H9 (cell line): ENCODE measurements at regions not wholly inside any gene's neighbourhood (a gene's known extent, or its start where the extent isn't known, plus 50 kb on each side); places are given as distances from the start of the nearest gene placed in this dataset.
A peak's percentile ranks its signal among the peaks of the same experiment; 100 is the strongest.

Experiments
- DNase-seq: peaks from one replicate; pipeline ENCODE4 v3.0.0-alpha.2; 2017
- H2AFZ ChIP-seq: one replicate; pipeline ENCODE4 v1.6.1; 2013; ENCODE audit warnings: mild to moderate bottlenecking, low read length, control low read depth, moderate library complexity
- H2AK5ac ChIP-seq: 2 replicates; pipeline ENCODE4 v1.6.1; 2013; ENCODE audit warnings: low read length, control low read depth, mixed read lengths; ENCODE audit not compliant: insufficient read length
- H2BK120ac ChIP-seq: one replicate; pipeline ENCODE4 v1.6.1; 2013; ENCODE audit warnings: low read depth, mild to moderate bottlenecking, low read length, control low read depth, inconsistent platforms; ENCODE audit not compliant: poor library complexity, severe bottlenecking
- H2BK12ac ChIP-seq: 2 replicates; pipeline ENCODE4 v1.6.1; 2013; ENCODE audit warnings: low read length, control low read depth, mixed read lengths, low read depth; ENCODE audit not compliant: insufficient read length
- H2BK15ac ChIP-seq: 2 replicates; pipeline ENCODE4 v1.6.1; 2013; ENCODE audit warnings: low read depth, low read length, control low read depth
- H2BK20ac ChIP-seq: one replicate; pipeline ENCODE4 v1.6.1; 2013; ENCODE audit warnings: low read depth, mild to moderate bottlenecking, low read length, control low read depth, inconsistent platforms; ENCODE audit not compliant: poor library complexity, severe bottlenecking
- H2BK5ac ChIP-seq: 2 replicates; pipeline ENCODE4 v1.6.1; 2013; ENCODE audit warnings: low read length, control low read depth, mixed read lengths; ENCODE audit not compliant: insufficient read length
- H3K14ac ChIP-seq: 2 replicates; pipeline ENCODE4 v1.6.1; 2013; ENCODE audit warnings: low read length, control low read depth; ENCODE audit not compliant: insufficient read depth
- H3K18ac ChIP-seq: 2 replicates; pipeline ENCODE4 v1.6.1; 2013; ENCODE audit warnings: low read depth, mild to moderate bottlenecking, mixed read lengths, low read length, control low read depth; ENCODE audit not compliant: insufficient read length
- H3K23ac ChIP-seq: 2 replicates; pipeline ENCODE4 v1.6.1; 2013; ENCODE audit warnings: low read length, control low read depth, mixed read lengths, low read depth; ENCODE audit not compliant: insufficient read length
- H3K23me2 ChIP-seq: 2 replicates; pipeline ENCODE4 v1.6.1; 2013; ENCODE audit warnings: low read depth, mild to moderate bottlenecking, mixed read lengths, low read length, control low read depth; ENCODE audit not compliant: insufficient read length, poor library complexity, severe bottlenecking
- H3K27ac ChIP-seq: 2 replicates; pipeline ENCODE4 v1.5.1; 2013; ENCODE audit warnings: low read length, control low read depth, mixed read lengths, low read depth; ENCODE audit not compliant: insufficient read length
- H3K27me3 ChIP-seq: 2 replicates; pipeline ENCODE4 v1.6.1; 2013; ENCODE audit warnings: low read length, control low read depth, inconsistent platforms; ENCODE audit not compliant: insufficient read depth
- H3K4ac ChIP-seq: 2 replicates; pipeline ENCODE4 v1.6.1; 2013; ENCODE audit warnings: low read depth, mild to moderate bottlenecking, control low read depth, inconsistent platforms, low read length, moderate library complexity
- H3K4me1 ChIP-seq: 2 replicates; pipeline ENCODE4 v1.6.1; 2013; ENCODE audit warnings: low read length, control low read depth, inconsistent platforms; ENCODE audit not compliant: insufficient read depth
- H3K4me2 ChIP-seq: 2 replicates; pipeline ENCODE4 v1.6.1; 2013; ENCODE audit warnings: low read length, control low read depth, mixed read lengths; ENCODE audit not compliant: insufficient read length, insufficient read depth
- H3K56ac ChIP-seq: 2 replicates; pipeline ENCODE4 v1.6.1; 2013; ENCODE audit warnings: low read depth, mild to moderate bottlenecking, mixed read lengths, low read length, control low read depth; ENCODE audit not compliant: insufficient read length
- H3K79me1 ChIP-seq: 2 replicates; pipeline ENCODE4 v1.6.1; 2013; ENCODE audit warnings: low read depth, mild to moderate bottlenecking, moderate library complexity, low read length, control low read depth, inconsistent platforms; ENCODE audit not compliant: insufficient read depth, poor library complexity, severe bottlenecking
- H3K79me2 ChIP-seq: 2 replicates; pipeline ENCODE4 v1.6.1; 2013; ENCODE audit warnings: low read length, control low read depth, inconsistent platforms; ENCODE audit not compliant: insufficient read depth
- H3K9ac ChIP-seq: 2 replicates; pipeline ENCODE4 v1.6.1; 2013; ENCODE audit warnings: low read length, control low read depth, mixed read lengths; ENCODE audit not compliant: insufficient read length; ENCODE audit errors: extremely low read depth
- H3K9me3 ChIP-seq: one replicate; pipeline ENCODE4 v1.6.1; 2013; ENCODE audit warnings: low read depth, low read length, inconsistent platforms; ENCODE audit not compliant: control insufficient read depth
- H3T11ph ChIP-seq: one replicate; pipeline ENCODE4 v1.6.1; 2013; ENCODE audit warnings: mild to moderate bottlenecking, low read length, control low read depth, inconsistent platforms
- H4K20me1 ChIP-seq: one replicate; pipeline ENCODE4 v1.6.1; 2013; ENCODE audit not compliant: control insufficient read depth, insufficient read length, insufficient read depth
- H4K5ac ChIP-seq: 2 replicates; pipeline ENCODE4 v1.6.1; 2013; ENCODE audit warnings: low read depth, mild to moderate bottlenecking, mixed read lengths, low read length, control low read depth; ENCODE audit not compliant: insufficient read length
- H4K8ac ChIP-seq: replicated peaks from 2 replicates; pipeline ENCODE4 v1.6.1; 2013; ENCODE audit warnings: low read length, control low read depth, mixed read lengths, low read depth; ENCODE audit not compliant: insufficient read length
- H4K91ac ChIP-seq: 2 replicates; pipeline ENCODE4 v1.6.1; 2013; ENCODE audit warnings: low read depth, mild to moderate bottlenecking, moderate library complexity, mixed read lengths, low read length, control low read depth; ENCODE audit not compliant: insufficient read length
- H3K27ac Mint-ChIP-seq, 3 experiments: 2 replicates in 2 of 3; 3 replicates in 1 of 3; pipeline ENCODE4 v1.8.0; 2020 to 2021; ENCODE audit warnings: mixed read lengths in 3 of 3, mild to moderate bottlenecking in 1 of 3, moderate library complexity in 1 of 3
- H3K27me3 Mint-ChIP-seq: 2 replicates; pipeline ENCODE4 v1.8.0; 2021; ENCODE audit warnings: low read depth, mild to moderate bottlenecking, moderate library complexity, mixed read lengths
- H3K36me3 Mint-ChIP-seq, 3 experiments: 2 replicates in 2 of 3; 3 replicates in 1 of 3; pipeline ENCODE4 v1.8.0; 2020 to 2021; ENCODE audit warnings: low read depth in 3 of 3, mixed read lengths in 3 of 3; ENCODE audit not compliant: insufficient read depth in 1 of 3
- H3K4me1 Mint-ChIP-seq, 2 experiments: 2 replicates each; pipeline ENCODE4 v1.8.0; 2020; ENCODE audit warnings: mixed read lengths in 2 of 2
- H3K4me3 Mint-ChIP-seq, 2 experiments: 2 replicates in 1 of 2; 3 replicates in 1 of 2; pipeline ENCODE4 v1.8.0; 2020 to 2021; ENCODE audit warnings: mild to moderate bottlenecking in 2 of 2, mixed read lengths in 2 of 2, moderate library complexity in 1 of 2
- H3K9me3 Mint-ChIP-seq, 2 experiments: 2 replicates in 1 of 2; 3 replicates in 1 of 2; pipeline ENCODE4 v1.8.0; 2020; ENCODE audit warnings: mild to moderate bottlenecking in 2 of 2, mixed read lengths in 2 of 2, moderate library complexity in 1 of 2
- WGBS: extraction: QIAGEN DNeasy Blood & Tissue Kit; methylation state at CpG from one replicate; pipeline ENCODE4 v1.1.7; 2013; ENCODE audit warnings: missing lambda C conversion rate, low lambda C conversion rate, mixed read lengths; ENCODE audit not compliant: insufficient read length; ENCODE audit errors: extremely low coverage; 5-methylcytosine and 5-hydroxymethylcytosine counted together
- TF ChIP-seq, protein P1 (sequence below): fragments of 200-600 bp; sonication (generic); conservative IDR thresholded peaks from 3 replicates; pipeline ENCODE4 v1.8.0; 2021; ENCODE audit warnings: antibody characterized with exemption, mild to moderate bottlenecking

DNA sequence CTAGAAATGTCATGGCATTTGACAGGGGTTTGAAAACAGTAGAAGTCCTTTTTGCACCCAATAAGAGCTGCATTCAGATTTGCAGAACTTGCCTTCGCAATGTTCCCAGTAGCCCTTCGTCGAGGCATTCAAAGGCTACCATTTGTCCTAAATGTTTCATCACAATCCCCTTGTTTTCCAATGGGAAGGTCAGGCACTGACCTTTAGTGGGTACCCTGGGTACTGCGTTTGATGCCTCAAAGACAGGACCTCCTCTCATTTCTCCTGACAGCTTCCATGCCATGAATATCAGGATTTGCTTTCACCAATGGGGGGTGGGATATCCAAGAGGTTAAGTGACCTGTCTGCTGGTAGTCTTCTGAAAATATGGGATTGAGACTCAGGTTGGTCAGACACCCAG, 1063.1 kb downstream of the BCL11B start:
- TF ChIP-seq, protein P1, sequence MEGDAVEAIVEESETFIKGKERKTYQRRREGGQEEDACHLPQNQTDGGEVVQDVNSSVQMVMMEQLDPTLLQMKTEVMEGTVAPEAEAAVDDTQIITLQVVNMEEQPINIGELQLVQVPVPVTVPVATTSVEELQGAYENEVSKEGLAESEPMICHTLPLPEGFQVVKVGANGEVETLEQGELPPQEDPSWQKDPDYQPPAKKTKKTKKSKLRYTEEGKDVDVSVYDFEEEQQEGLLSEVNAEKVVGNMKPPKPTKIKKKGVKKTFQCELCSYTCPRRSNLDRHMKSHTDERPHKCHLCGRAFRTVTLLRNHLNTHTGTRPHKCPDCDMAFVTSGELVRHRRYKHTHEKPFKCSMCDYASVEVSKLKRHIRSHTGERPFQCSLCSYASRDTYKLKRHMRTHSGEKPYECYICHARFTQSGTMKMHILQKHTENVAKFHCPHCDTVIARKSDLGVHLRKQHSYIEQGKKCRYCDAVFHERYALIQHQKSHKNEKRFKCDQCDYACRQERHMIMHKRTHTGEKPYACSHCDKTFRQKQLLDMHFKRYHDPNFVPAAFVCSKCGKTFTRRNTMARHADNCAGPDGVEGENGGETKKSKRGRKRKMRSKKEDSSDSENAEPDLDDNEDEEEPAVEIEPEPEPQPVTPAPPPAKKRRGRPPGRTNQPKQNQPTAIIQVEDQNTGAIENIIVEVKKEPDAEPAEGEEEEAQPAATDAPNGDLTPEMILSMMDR: peak; percentile 39; the same call in 2 of the 3 replicates
- Histone ChIP-seq H3K27me3 (no peaks in the 10 kb centered on the region), H3K4me1 (no peaks in the 10 kb centered on the region; the same call in 1 of the 2 replicates), H3K14ac (no peak overlapping the region), H4K91ac (no peak overlapping the region), H3K79me1 (no peaks in the 10 kb centered on the region), H3K79me2 (no peaks in the 10 kb centered on the region), H2AFZ (no peak overlapping the region), H2BK12ac (no peak overlapping the region), H2BK15ac (no peak overlapping the region), H3K9me3 (no peaks in the 10 kb centered on the region), H2AK5ac (no peak overlapping the region), H4K8ac (no peak overlapping the region), H4K5ac (no peak overlapping the region), H2BK120ac (no peak overlapping the region), H3K27ac (no peak overlapping the region), H2BK5ac (no peak overlapping the region), H3K4ac (no peak overlapping the region), H3K23ac (no peak overlapping the region), H3T11ph (no peak overlapping the region), H3K4me2 (no peak overlapping the region), H3K23me2 (no peaks in the 10 kb centered on the region), H3K56ac (no peak overlapping the region), H3K18ac (no peak overlapping the region), H4K20me1 (no peaks in the 10 kb centered on the region), H2BK20ac (no peak overlapping the region), H3K9ac (no peak overlapping the region)
- no CpG with 5 or more reads among the region's 4 CpGs for WGBS
- Mint-ChIP-seq H3K9me3 (no peaks in the 10 kb centered on the region), H3K4me1 (peaks cover 22 to 25% of the 10 kb centered on the region in 2 experiments), H3K4me3 (no peak overlapping the region), H3K27ac (no peak overlapping the region), H3K27me3 (peaks cover 4% of the 10 kb centered on the region), H3K36me3 (no peaks in the 10 kb centered on the region; a peak in 1 of 7 replicates)
- DNase-seq: no peak
